RWPE2 (cell line): ENCODE measurements at regions not wholly inside any gene's neighbourhood (a gene's known extent, or its start where the extent isn't known, plus 50 kb on each side); places are given as distances from the start of the nearest gene placed in this dataset.

Source experiments
- ATAC-seq: fragments of 200-7000 bp; cut with Tn5 transposase; 3 replicates; pipeline ENCODE4 v1.9.1; 2021; ENCODE audit warnings: low read depth
- DNase-seq: peaks from one replicate; pipeline ENCODE4 v3.0.0-alpha.2; 2020; ENCODE audit warnings: low spot score
- H3K27ac ChIP-seq: fragments of 450-650 bp; 2 replicates; pipeline ENCODE4 v1.5.1; 2017; ENCODE audit warnings: mild to moderate bottlenecking; ENCODE audit not compliant: poor library complexity, severe bottlenecking
- H3K27me3 ChIP-seq: fragments of 250-450 bp; sonication (Bioruptor Pico); 2 replicates; pipeline ENCODE4 v1.5.1; 2021; ENCODE audit warnings: mild to moderate bottlenecking, moderate library complexity; ENCODE audit not compliant: insufficient read depth, poor library complexity, severe bottlenecking
- H3K36me3 ChIP-seq: fragments of 250-450 bp; sonication (Bioruptor Pico); 2 replicates; pipeline ENCODE4 v1.5.1; 2020; ENCODE audit warnings: low read depth, mild to moderate bottlenecking, moderate library complexity
- H3K4me1 ChIP-seq: fragments of 250-450 bp; sonication (Bioruptor Pico); 2 replicates; pipeline ENCODE4 v1.5.1; 2021; ENCODE audit warnings: mild to moderate bottlenecking, moderate library complexity; ENCODE audit not compliant: insufficient read depth, poor library complexity, severe bottlenecking
- H3K4me3 ChIP-seq: fragments of 250-450 bp; sonication (Bioruptor Pico); 2 replicates; pipeline ENCODE4 v1.5.1; 2021; ENCODE audit warnings: mild to moderate bottlenecking, moderate library complexity; ENCODE audit not compliant: severe bottlenecking
- H3K9me3 ChIP-seq: fragments of 250-450 bp; sonication (Bioruptor Pico); 2 replicates; pipeline ENCODE4 v1.5.1; 2021; ENCODE audit warnings: mild to moderate bottlenecking, moderate library complexity; ENCODE audit not compliant: severe bottlenecking
- TF ChIP-seq, protein P1 (sequence below): fragments of 450-650 bp; IDR thresholded peaks from one replicate; pipeline ENCODE4 v1.5.1; 2017; ENCODE audit warnings: mild to moderate bottlenecking, moderate library complexity; ENCODE audit not compliant: poor library complexity, severe bottlenecking

DNA sequence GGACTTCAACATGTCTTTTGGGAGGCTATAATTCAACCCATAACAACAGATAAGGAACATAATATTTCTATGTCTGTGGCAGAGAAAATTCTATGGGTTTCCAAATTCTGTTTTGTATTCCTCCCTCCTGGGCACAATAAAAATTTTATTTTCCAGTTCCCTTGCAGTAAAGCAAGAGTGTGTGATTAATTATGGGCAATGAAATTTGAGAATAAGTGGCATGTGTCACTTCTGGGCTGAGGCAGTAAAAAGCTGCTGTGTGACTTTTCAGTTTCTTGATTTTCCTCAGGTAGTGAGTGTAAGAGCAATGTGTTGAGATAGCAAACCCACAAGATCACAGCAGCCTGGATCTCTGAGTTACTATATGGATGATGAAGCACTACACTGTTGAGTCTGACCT, 216.4 kb downstream of the MEIS1 start:
- Histone ChIP-seq H3K36me3 (no peaks in the 10 kb centered on the region), H3K4me1 (no peaks in the 10 kb centered on the region), H3K27me3 (no peaks in the 10 kb centered on the region), H3K9me3 (no peaks in the 10 kb centered on the region), H3K27ac (no peak overlapping the region), H3K4me3 (no peak overlapping the region)
- TF ChIP-seq, protein P1, sequence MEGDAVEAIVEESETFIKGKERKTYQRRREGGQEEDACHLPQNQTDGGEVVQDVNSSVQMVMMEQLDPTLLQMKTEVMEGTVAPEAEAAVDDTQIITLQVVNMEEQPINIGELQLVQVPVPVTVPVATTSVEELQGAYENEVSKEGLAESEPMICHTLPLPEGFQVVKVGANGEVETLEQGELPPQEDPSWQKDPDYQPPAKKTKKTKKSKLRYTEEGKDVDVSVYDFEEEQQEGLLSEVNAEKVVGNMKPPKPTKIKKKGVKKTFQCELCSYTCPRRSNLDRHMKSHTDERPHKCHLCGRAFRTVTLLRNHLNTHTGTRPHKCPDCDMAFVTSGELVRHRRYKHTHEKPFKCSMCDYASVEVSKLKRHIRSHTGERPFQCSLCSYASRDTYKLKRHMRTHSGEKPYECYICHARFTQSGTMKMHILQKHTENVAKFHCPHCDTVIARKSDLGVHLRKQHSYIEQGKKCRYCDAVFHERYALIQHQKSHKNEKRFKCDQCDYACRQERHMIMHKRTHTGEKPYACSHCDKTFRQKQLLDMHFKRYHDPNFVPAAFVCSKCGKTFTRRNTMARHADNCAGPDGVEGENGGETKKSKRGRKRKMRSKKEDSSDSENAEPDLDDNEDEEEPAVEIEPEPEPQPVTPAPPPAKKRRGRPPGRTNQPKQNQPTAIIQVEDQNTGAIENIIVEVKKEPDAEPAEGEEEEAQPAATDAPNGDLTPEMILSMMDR: no peak
- ATAC-seq: no peak
- DNase-seq: no peak

DNA sequence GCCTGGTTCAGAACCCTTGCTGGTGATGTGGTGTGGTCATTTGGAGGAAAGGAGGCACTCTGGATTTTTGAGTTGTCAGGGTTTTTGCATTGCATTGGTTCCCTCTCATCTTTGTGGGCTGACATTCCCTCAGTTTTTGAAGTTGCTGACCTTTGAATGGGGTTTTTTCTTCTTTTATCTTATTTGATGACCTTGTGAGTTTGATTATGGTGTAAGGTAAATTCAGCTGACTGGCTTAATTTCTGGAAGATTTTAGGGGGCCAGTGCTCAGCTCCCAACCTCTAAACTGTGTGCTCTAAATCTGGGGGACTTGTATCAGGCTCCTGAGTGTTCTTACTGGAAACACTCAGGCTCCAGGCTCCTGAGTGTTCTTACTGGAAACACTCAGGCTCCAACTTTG, 225.9 kb downstream of the MEIS1 start:
- Histone ChIP-seq H3K4me3 (no peak overlapping the region), H3K4me1 (no peaks in the 10 kb centered on the region), H3K27ac (no peak overlapping the region), H3K9me3 (no peaks in the 10 kb centered on the region), H3K36me3 (no peaks in the 10 kb centered on the region), H3K27me3 (no peaks in the 10 kb centered on the region)
- ATAC-seq: no peak
- TF ChIP-seq, protein P1: no peak
- no peak for DNase-seq

DNA sequence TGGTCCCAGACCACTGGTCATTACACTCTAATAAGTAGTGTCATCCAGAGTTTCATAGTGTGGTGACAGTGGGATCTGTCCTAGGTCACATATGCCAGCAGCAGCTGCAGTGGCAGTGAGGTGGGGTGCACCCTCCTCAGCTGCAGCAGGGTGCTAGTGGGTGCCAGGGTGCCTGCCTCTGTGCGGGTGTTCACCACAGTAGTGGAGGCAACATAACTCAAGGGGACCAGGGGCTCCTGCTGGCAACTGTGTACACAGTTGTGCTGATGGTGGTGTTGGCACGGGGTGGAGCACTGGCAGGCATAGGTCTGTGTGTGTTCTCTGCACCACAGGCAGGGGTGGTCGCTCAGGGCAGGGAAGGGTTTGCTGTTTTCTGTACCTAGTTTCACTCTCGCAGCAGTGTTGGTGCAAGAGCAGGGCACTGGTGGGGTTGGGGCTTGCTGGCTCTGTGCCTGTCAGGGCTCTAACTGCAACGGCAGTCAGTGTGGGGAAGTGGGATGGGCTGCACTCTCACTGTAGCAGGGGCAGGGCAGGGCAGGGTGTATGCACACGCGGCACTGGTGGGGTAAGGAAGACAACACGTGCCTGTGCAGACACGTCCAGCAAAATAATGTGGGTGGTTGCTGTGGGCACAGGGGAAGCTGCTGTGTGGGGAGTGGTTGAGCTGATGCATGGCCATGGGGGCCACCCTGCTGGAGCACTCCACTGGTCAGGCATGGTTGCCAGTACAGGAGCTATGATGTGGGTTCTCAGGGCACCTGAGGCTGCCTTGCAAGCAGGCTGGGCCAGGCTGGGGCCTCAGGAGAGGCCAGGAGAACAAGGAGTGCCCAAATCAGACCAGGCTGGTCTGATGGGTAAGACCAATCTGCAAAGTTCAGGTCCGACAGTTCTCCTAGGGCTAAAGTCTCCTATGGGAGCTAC, 226.6 kb downstream of the MEIS1 start:
- Histone ChIP-seq H3K9me3 (no peaks in the 10 kb centered on the region), H3K27ac (no peak overlapping the region), H3K36me3 (no peaks in the 10 kb centered on the region), H3K27me3 (no peaks in the 10 kb centered on the region), H3K4me1 (no peaks in the 10 kb centered on the region), H3K4me3 (no peak overlapping the region)
- no peak for ATAC-seq
- TF ChIP-seq, protein P1: no peak
- DNase-seq: peak; percentile 45

DNA sequence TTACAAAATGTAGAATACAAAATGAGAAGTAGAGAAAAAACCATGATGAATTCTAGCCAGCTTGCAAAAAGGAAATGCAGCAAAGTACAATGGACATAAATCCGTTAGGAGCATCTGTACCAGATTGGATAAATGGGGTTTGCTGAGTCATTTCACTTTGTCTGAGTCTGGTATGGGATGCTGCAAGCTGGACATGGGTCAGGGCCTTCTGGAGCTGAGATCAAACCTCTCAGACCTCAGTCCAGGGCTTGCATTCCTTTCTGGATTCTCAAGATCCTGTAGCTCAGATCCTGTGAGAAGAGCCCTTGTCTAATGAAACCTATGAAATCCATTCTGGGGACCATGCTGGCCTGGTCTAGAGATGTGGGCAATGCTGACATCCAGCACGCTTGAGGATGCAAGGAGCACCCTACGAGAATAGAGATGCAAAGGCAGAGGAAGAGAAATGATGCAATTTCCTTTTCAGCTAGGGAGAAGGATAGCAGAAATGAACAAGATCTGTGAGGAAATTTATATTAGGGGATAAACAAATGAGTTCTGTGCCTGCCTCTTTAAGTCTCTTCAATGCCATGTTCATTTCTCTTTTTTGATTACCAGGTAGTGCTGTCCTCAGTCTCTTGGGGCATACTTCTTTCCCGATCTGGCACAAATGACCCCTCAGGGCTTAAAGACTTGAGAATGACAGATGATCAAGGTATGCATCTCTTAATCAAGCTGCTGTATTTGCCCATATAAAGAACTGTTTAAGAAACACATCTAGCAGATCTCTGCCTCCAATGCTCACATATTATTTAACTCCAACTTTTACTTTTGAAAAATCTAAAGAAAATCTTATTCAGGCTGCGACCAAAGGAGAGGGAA, 230.4 kb downstream of the MEIS1 start:
- Histone ChIP-seq H3K4me3 (no peak overlapping the region), H3K4me1 (no peaks in the 10 kb centered on the region), H3K27ac (no peak overlapping the region), H3K27me3 (no peaks in the 10 kb centered on the region), H3K36me3 (no peaks in the 10 kb centered on the region), H3K9me3 (no peaks in the 10 kb centered on the region)
- DNase-seq (no peak), ATAC-seq (peak; percentile 61)
- TF ChIP-seq, protein P1: no peak
